GM19324 (cell line): ENCODE measurements at regions not wholly inside any gene's neighbourhood (a gene's known extent, or its start where the extent isn't known, plus 50 kb on each side); places are given as distances from the start of the nearest gene placed in this dataset.

Source experiments
- ATAC-seq: cut with Tn5 transposase; IDR thresholded peaks from one replicate; pipeline ENCODE4 v1.9.1; 2021; ENCODE audit warnings: mild to moderate bottlenecking, moderate library complexity; ENCODE audit not compliant: unreplicated experiment, low FRiP score

- no peak for ATAC-seq
Measured at GRCh38 chr16:18060351-18060750, 276.2 kb downstream of the NPIPA8 start.

- no peak for ATAC-seq
Measured at GRCh38 chr16:18059577-18059976, 277.0 kb downstream of the NPIPA8 start.

GRCh38 chr16:18059089-18059488 lies 277.4 kb downstream of the NPIPA8 start:
- no peak for ATAC-seq

- no peak for ATAC-seq
Measured at GRCh38 chr16:18055411-18055916, 281.1 kb downstream of the NPIPA8 start.

- ATAC-seq = no peak
Measured at GRCh38 chr16:18050777-18051176, 285.8 kb downstream of the NPIPA8 start.

- no peak for ATAC-seq
Measured at GRCh38 chr16:18050234-18050633, 286.3 kb downstream of the NPIPA8 start.

GRCh38 chr16:18049547-18050133 lies 286.9 kb downstream of the NPIPA8 start:
- no peak for ATAC-seq

- no peak for ATAC-seq
Measured at GRCh38 chr16:18048853-18049546, 287.5 kb downstream of the NPIPA8 start.

GRCh38 chr16:18047761-18048160 lies 288.8 kb downstream of the NPIPA8 start:
- no peak for ATAC-seq

GRCh38 chr16:18045356-18045755 lies 291.2 kb downstream of the NPIPA8 start:
- ATAC-seq = no peak

- ATAC-seq = no peak
Measured at GRCh38 chr16:18041864-18042834, 294.4 kb downstream of the NPIPA8 start.

GRCh38 chr16:18039931-18040330 lies 296.6 kb downstream of the NPIPA8 start:
- ATAC-seq = no peak

- no peak for ATAC-seq
Measured at GRCh38 chr16:18037051-18037450, 299.5 kb downstream of the NPIPA8 start.

- no peak for ATAC-seq
Measured at GRCh38 chr16:18024611-18025010, 311.9 kb downstream of the NPIPA8 start.

GRCh38 chr16:18018376-18018775 lies 318.2 kb downstream of the NPIPA8 start:
- ATAC-seq = no peak

GRCh38 chr16:18013863-18014262 lies 322.7 kb downstream of the NPIPA8 start:
- ATAC-seq = no peak

- ATAC-seq = no peak
Measured at GRCh38 chr16:18008356-18008755, 328.2 kb downstream of the NPIPA8 start.

- no peak for ATAC-seq
Measured at GRCh38 chr16:18003033-18003432, 333.5 kb downstream of the NPIPA8 start.

GRCh38 chr16:17998996-17999395 lies 337.5 kb downstream of the NPIPA8 start:
- ATAC-seq = no peak

GRCh38 chr16:17998550-17998949 lies 338.0 kb downstream of the NPIPA8 start:
- ATAC-seq = no peak

- no peak for ATAC-seq
Measured at GRCh38 chr16:17994027-17994426, 342.5 kb downstream of the NPIPA8 start.
